ENCODE measurements at regions not wholly inside any gene's neighbourhood (a gene's known extent, or its start where the extent isn't known, plus 50 kb on each side); places are given as distances from the start of the nearest gene placed in this dataset.

DNA sequence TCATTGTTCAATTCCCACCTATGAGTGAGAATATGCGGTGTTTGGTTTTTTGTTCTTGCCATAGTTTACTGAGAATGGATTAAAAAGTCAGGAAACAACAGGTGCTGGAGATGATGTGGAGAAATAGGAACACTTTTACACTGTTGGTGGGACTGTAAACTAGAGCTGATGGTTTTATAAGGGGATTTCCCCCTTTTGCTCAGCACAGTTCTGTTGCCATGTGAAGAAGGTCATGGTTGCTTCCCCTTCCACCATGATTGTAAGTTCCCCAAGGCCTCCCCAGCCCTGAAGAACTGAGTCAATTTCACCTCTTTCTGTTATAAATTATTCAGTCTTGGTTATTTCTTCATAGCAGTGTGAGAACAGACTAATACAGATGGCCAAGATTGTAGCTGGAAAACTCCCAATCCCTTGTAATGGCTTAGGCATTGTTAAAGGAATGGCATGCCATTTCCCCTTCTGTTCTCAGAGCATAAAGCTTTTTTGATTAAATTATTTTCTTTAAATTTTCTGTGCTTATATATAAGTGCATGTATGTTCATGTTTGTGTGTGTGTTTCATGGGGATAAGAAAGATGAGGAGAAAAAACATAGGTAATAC, 144.8 kb downstream of the BACH1 start (continued):
- TF ChIP-seq TEAD4 (IDR thresholded peaks at IDR 0.05; ENCODE audit: low read length) (no peak), TEAD4 (CRISPR knock-in tag; IDR thresholded peaks at IDR 0.05; ENCODE audit: borderline replicate concordance) (no peak), CBX2 (IDR thresholded peaks at IDR 0.05; ENCODE audit: insufficient read depth, low read length, poor library complexity, severe bottlenecking) (no peak), U2AF1 (optimal IDR thresholded peaks at IDR 0.05; ENCODE audit: low read depth, low read length) (no peak), STAT5A (IDR thresholded peaks at IDR 0.05; ENCODE audit: borderline replicate concordance, low read length) (no peak)
- TF ChIP-seq, protein P1, sequence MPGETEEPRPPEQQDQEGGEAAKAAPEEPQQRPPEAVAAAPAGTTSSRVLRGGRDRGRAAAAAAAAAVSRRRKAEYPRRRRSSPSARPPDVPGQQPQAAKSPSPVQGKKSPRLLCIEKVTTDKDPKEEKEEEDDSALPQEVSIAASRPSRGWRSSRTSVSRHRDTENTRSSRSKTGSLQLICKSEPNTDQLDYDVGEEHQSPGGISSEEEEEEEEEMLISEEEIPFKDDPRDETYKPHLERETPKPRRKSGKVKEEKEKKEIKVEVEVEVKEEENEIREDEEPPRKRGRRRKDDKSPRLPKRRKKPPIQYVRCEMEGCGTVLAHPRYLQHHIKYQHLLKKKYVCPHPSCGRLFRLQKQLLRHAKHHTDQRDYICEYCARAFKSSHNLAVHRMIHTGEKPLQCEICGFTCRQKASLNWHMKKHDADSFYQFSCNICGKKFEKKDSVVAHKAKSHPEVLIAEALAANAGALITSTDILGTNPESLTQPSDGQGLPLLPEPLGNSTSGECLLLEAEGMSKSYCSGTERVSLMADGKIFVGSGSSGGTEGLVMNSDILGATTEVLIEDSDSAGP (CRISPR knock-in tag; IDR thresholded peaks at IDR 0.05), result no peak
- TF ChIP-seq, protein P2, sequence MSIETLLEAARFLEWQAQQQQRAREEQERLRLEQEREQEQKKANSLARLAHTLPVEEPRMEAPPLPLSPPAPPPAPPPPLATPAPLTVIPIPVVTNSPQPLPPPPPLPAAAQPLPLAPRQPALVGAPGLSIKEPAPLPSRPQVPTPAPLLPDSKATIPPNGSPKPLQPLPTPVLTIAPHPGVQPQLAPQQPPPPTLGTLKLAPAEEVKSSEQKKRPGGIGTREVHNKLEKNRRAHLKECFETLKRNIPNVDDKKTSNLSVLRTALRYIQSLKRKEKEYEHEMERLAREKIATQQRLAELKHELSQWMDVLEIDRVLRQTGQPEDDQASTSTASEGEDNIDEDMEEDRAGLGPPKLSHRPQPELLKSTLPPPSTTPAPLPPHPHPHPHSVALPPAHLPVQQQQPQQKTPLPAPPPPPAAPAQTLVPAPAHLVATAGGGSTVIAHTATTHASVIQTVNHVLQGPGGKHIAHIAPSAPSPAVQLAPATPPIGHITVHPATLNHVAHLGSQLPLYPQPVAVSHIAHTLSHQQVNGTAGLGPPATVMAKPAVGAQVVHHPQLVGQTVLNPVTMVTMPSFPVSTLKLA (conservative IDR thresholded peaks at IDR 0.05), result no peak

DNA sequence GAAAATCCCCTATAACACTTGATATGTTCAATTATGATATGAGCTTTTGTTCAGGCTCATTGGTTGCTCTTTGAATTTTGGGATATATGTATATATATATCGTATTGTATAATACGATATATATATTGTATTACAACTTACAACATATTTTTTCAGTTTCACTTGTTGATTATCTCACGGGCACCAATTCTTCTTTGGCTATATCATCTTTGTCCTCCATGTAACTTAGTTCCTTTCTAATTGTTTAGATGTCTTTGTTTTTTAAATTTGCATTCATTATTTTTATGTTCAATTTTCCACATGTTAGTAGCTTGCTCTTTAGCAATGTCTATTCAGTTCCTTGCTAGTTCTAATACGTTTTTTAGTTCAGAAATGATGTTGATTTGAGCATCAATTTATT, 150.0 kb downstream of the BACH1 start:
- Histone ChIP-seq H3K4me3 (no peak overlapping the region), H3K79me2 (ENCODE audit: control insufficient read depth, insufficient read depth, low read length) (no peaks in the 10 kb centered on the region), H3K27ac (ENCODE audit: extremely low read depth, low read depth, low read length) (no peak overlapping the region), H3K9me3 (replicated peaks; ENCODE audit: control insufficient read depth, insufficient read depth, low read depth, low read length) (no peaks in the 10 kb centered on the region), H3K9me1 (ENCODE audit: control insufficient read depth, insufficient read depth, low read length) (no peaks in the 10 kb centered on the region), H3K4me1 (replicated peaks in 1 of 2; ENCODE audit: control insufficient read depth in 2 of 2, insufficient read depth in 2 of 2, low read length in 2 of 2) (no peaks in the 10 kb centered on the region), H2AFZ (ENCODE audit: low read depth, low read length) (no peak overlapping the region), H4K20me1 (replicated peaks; ENCODE audit: control insufficient read depth, insufficient read depth, low read length) (no peaks in the 10 kb centered on the region), H3K4me2 (ENCODE audit: insufficient read depth, low read length) (no peak overlapping the region), H3K27me3 (ENCODE audit: control insufficient read depth in 2 of 2, insufficient read depth in 2 of 2, low read length in 2 of 2) (no peaks in the 10 kb centered on the region), H3K36me3 (ENCODE audit: control insufficient read depth, insufficient read depth, low read length) (no peaks in the 10 kb centered on the region), H3K9ac (ENCODE audit: insufficient read depth in 1 of 2, low read depth in 2 of 2, low read length in 2 of 2) (no peak overlapping the region)
- 65% methylated on average over 4 of the region's 4 CpGs for WGBS (ENCODE audit: insufficient coverage, low coverage, missing lambda C conversion rate)
- DNase-seq (ENCODE audit: extremely low read depth in 1 of 4, low spot score in 3 of 4) (no peak), FAIRE-seq (no peak), ATAC-seq (no peak)
- ChIA-PET POLR2A (interaction anchor here (1.0 kb wide), 1 partner anchor 16 kb away, joined by 4 read pairs; no protein-coding TSS in a partner anchor), CTCF (ENCODE audit: low intra/inter-chr PET ratio) (no interaction called here)
- BruUV-seq (replicated peaks), result no TSS peak
- in situ Hi-C loops (cut with MboI), result no loop called here
- intact Hi-C loops (cut with micrococcal nuclease), result no loop called here
- TF ChIP-seq FOXA1 (IDR thresholded peaks at IDR 0.05; ENCODE audit: borderline replicate concordance) (no peak), ARHGAP35 (IDR thresholded peaks at IDR 0.05; ENCODE audit: partially characterized antibody) (no peak), NRF1 (conservative IDR thresholded peaks at IDR 0.05 in 1 of 2, IDR thresholded peaks at IDR 0.05 in 1 of 2) (no peak), ZNF274 (IDR thresholded peaks at IDR 0.05; ENCODE audit: borderline replicate concordance, low read depth, low read length) (no peak), ILK (tag; IDR thresholded peaks at IDR 0.05; ENCODE audit: borderline replicate concordance, low read depth) (no peak), CAMTA2 (CRISPR knock-in tag; conservative IDR thresholded peaks at IDR 0.05) (no peak)
- TF ChIP-seq, protein P3, sequence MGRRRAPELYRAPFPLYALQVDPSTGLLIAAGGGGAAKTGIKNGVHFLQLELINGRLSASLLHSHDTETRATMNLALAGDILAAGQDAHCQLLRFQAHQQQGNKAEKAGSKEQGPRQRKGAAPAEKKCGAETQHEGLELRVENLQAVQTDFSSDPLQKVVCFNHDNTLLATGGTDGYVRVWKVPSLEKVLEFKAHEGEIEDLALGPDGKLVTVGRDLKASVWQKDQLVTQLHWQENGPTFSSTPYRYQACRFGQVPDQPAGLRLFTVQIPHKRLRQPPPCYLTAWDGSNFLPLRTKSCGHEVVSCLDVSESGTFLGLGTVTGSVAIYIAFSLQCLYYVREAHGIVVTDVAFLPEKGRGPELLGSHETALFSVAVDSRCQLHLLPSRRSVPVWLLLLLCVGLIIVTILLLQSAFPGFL (CRISPR knock-in tag; IDR thresholded peaks at IDR 0.05), result no peak
- TF ChIP-seq, protein P4, sequence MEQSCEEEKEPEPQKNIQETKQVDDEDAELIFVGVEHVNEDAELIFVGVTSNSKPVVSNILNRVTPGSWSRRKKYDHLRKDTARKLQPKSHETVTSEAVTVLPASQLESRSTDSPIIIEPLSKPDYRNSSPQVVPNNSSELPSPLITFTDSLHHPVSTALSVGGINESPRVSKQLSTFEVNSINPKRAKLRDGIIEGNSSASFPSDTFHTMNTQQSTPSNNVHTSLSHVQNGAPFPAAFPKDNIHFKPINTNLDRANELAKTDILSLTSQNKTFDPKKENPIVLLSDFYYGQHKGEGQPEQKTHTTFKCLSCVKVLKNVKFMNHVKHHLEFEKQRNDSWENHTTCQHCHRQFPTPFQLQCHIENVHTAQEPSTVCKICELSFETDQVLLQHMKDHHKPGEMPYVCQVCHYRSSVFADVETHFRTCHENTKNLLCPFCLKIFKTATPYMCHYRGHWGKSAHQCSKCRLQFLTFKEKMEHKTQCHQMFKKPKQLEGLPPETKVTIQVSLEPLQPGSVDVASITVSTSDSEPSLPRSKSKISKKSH (CRISPR knock-in tag; IDR thresholded peaks at IDR 0.05), result no peak
